SK-N-SH (cell line): ENCODE measurements at regions not wholly inside any gene's neighbourhood (a gene's known extent, or its start where the extent isn't known, plus 50 kb on each side); places are given as distances from the start of the nearest gene placed in this dataset.
A peak's percentile ranks its signal among the peaks of the same experiment; 100 is the strongest.

Experiments used
- CTCF ChIA-PET: fragments of 300-600, 350-600 bp; formaldehyde crosslinking; extraction: SDS; loops from one replicate; lab custom pipeline; 2021; lab: Yijun Ruan, JAX
- POLR2A ChIA-PET: fragments of 350-600 bp; sonication (Branson Sonifier 250); formaldehyde crosslinking; extraction: SDS; loops from one replicate; lab custom pipeline; 2020; ENCODE audit warnings: antibody characterized with exemption, inconsistent platforms; lab: Yijun Ruan, JAX
- DNase-seq: peaks from one replicate; pipeline ENCODE4 v3.0.0; 2012
- H2AFZ ChIP-seq: fragments of 200-600 bp; sonication (generic); 2 replicates; pipeline ENCODE4 v1.8.1; 2016; ENCODE audit warnings: antibody characterized with exemption, mild to moderate bottlenecking, low read depth
- H3F3A ChIP-seq: fragments of 200-600 bp; sonication (generic); replicated peaks from 2 replicates; pipeline ENCODE3; 2016; ENCODE audit warnings: antibody characterized with exemption, mild to moderate bottlenecking; ENCODE audit not compliant: insufficient read depth
- H3K27ac ChIP-seq, 2 experiments: fragments of 200-500 bp in 1 of 2; fragments of 200-600 bp in 1 of 2; sonication (Bioruptor generic) in 1 of 2; sonication (generic), shearing (Covaris generic) in 1 of 2; 2 replicates each; pipeline versions ENCODE4 v1.5.1 to v1.6.1; 2014 to 2016; ENCODE audit warnings: low read depth in 2 of 2, inconsistent platforms in 1 of 2, low read length in 1 of 2, mild to moderate bottlenecking in 1 of 2, mixed read lengths in 1 of 2
- H3K27me3 ChIP-seq: fragments of 200-600 bp; sonication (generic), shearing (Covaris generic); 2 replicates; pipeline ENCODE4 v1.6.1; 2016; ENCODE audit warnings: mixed run types; ENCODE audit not compliant: insufficient read depth
- H3K36me3 ChIP-seq, 2 experiments: fragments of 200-500 bp in 1 of 2; fragments of 200-600 bp in 1 of 2; sonication (Bioruptor generic) in 1 of 2; sonication (generic) in 1 of 2; replicated peaks in 1 of 2; 2 replicates each; pipeline versions ENCODE3 to v1.5.1; 2014 to 2016; ENCODE audit warnings: low read length in 1 of 2, mild to moderate bottlenecking in 1 of 2; ENCODE audit not compliant: insufficient read depth in 2 of 2, control insufficient read depth in 1 of 2
- H3K4me1 ChIP-seq, 2 experiments: fragments of 200-500 bp in 1 of 2; fragments of 200-600 bp in 1 of 2; sonication (Bioruptor generic) in 1 of 2; sonication (generic), shearing (Covaris generic) in 1 of 2; 2 replicates each; pipeline versions ENCODE4 v1.5.1 to v1.6.1; 2014 to 2016; ENCODE audit warnings: low read depth in 1 of 2, low read length in 1 of 2, mixed run types in 1 of 2; ENCODE audit not compliant: insufficient read depth in 2 of 2, control insufficient read depth in 1 of 2
- H3K4me2 ChIP-seq: fragments of 200-600 bp; sonication (generic), shearing (Covaris generic); 2 replicates; pipeline ENCODE4 v1.6.1; 2017; ENCODE audit warnings: mixed run types
- H3K4me3 ChIP-seq, 2 experiments: fragments of 200-500 bp in 1 of 2; fragments of 200-600 bp in 1 of 2; sonication (Bioruptor generic) in 1 of 2; sonication (generic), shearing (Covaris generic) in 1 of 2; 2 replicates each; pipeline versions ENCODE4 v1.5.1 to v1.8.1; 2014 to 2016; ENCODE audit warnings: low read depth in 2 of 2, inconsistent platforms in 1 of 2, low read length in 1 of 2, mild to moderate bottlenecking in 1 of 2, mixed read lengths in 1 of 2, moderate library complexity in 1 of 2
- H3K79me2 ChIP-seq: fragments of 200-600 bp; sonication (generic); 2 replicates; pipeline ENCODE4 v1.8.1; 2017; ENCODE audit warnings: mild to moderate bottlenecking; ENCODE audit not compliant: insufficient read depth
- H3K9ac ChIP-seq: fragments of 200-600 bp; sonication (generic); 2 replicates; pipeline ENCODE4 v1.6.1; 2017; ENCODE audit warnings: mixed run types
- H3K9me2 ChIP-seq: fragments of 200-600 bp; sonication (generic); 2 replicates; pipeline ENCODE4 v1.6.1; 2017; ENCODE audit warnings: mixed run types
- H3K9me3 ChIP-seq: fragments of 200-600 bp; sonication (generic); 2 replicates; pipeline ENCODE4 v1.6.1; 2017; ENCODE audit warnings: mixed run types, mild to moderate bottlenecking, moderate library complexity
- H4K20me1 ChIP-seq: fragments of 200-600 bp; sonication (generic); 2 replicates; pipeline ENCODE4 v1.6.1; 2017; ENCODE audit warnings: mild to moderate bottlenecking, mixed run types; ENCODE audit not compliant: insufficient read depth
- EZH2phosphoT487 ChIP-seq: fragments of 200-600 bp; sonication (generic); IDR thresholded peaks from 2 replicates; pipeline ENCODE4 v1.6.1; 2017; ENCODE audit warnings: low read depth, mixed run types, mild to moderate bottlenecking, antibody characterized with exemption, moderate library complexity, borderline replicate concordance
- FOSL2 ChIP-seq: IDR thresholded peaks from 2 replicates; pipeline ENCODE4 v1.4.0; 2012; ENCODE audit warnings: low read depth, mild to moderate bottlenecking, moderate library complexity, borderline replicate concordance
- FOXJ3 ChIP-seq: sonication (generic); formaldehyde crosslinking; IDR thresholded peaks from 2 replicates; pipeline ENCODE4 v1.5.1; 2020; ENCODE audit warnings: mild to moderate bottlenecking, missing genetic modification reagents
- GABPA ChIP-seq: IDR thresholded peaks from 2 replicates; pipeline ENCODE4 v1.4.0; 2012; ENCODE audit warnings: low read depth, mild to moderate bottlenecking
- MXI1 ChIP-seq: IDR thresholded peaks from 2 replicates; pipeline ENCODE4 v1.6.1; 2012; ENCODE audit warnings: mild to moderate bottlenecking, low read depth, low read length, improper control_type of control experiment
- POLR2AphosphoS5 ChIP-seq: IDR thresholded peaks from 2 replicates; pipeline ENCODE4 v1.6.1; 2012; ENCODE audit warnings: low read depth, low read length
- RCOR1 ChIP-seq: fragments of 150-350 bp; IDR thresholded peaks from 2 replicates; pipeline ENCODE4 v1.6.1; 2017; ENCODE audit warnings: antibody characterized with exemption, low read length
- RFX5 ChIP-seq: IDR thresholded peaks from 2 replicates; pipeline ENCODE4 v1.6.1; 2012; ENCODE audit warnings: mild to moderate bottlenecking, improper control_type of control experiment, low read length
- RXRA ChIP-seq: IDR thresholded peaks from 2 replicates; pipeline ENCODE4 v1.4.0; 2012; ENCODE audit warnings: low read depth, mild to moderate bottlenecking, borderline replicate concordance
- TAF1 ChIP-seq: IDR thresholded peaks from 2 replicates; pipeline ENCODE4 v1.6.1; 2012; ENCODE audit warnings: low read depth, mild to moderate bottlenecking, low read length, moderate library complexity, borderline replicate concordance
- WGBS: methylation state at CpG from one replicate; pipeline ENCODE4 v1.1.6; 2017; ENCODE audit warnings: low lambda C conversion rate; 5-methylcytosine and 5-hydroxymethylcytosine counted together
- TF ChIP-seq, protein P1 (sequence below): IDR thresholded peaks from 2 replicates; pipeline ENCODE4 v1.4.0; 2012; ENCODE audit warnings: low read depth, borderline replicate concordance
- TF ChIP-seq, protein P2 (sequence below): IDR thresholded peaks from 2 replicates; pipeline ENCODE4 v1.6.1; 2012; ENCODE audit warnings: mild to moderate bottlenecking, low read depth, low read length, moderate library complexity
- TF ChIP-seq, protein P3 (sequence below): fragments of 150-350 bp; IDR thresholded peaks from 2 replicates; pipeline ENCODE4 v1.6.1; 2016; ENCODE audit warnings: mild to moderate bottlenecking, low read depth, low read length
- TF ChIP-seq, protein P4 (sequence below): IDR thresholded peaks from 2 replicates; pipeline ENCODE4; 2012
- TF ChIP-seq, protein P5 (sequence below): IDR thresholded peaks from 2 replicates; pipeline ENCODE4 v1.4.0; 2012; ENCODE audit warnings: low read depth, borderline replicate concordance

DNA sequence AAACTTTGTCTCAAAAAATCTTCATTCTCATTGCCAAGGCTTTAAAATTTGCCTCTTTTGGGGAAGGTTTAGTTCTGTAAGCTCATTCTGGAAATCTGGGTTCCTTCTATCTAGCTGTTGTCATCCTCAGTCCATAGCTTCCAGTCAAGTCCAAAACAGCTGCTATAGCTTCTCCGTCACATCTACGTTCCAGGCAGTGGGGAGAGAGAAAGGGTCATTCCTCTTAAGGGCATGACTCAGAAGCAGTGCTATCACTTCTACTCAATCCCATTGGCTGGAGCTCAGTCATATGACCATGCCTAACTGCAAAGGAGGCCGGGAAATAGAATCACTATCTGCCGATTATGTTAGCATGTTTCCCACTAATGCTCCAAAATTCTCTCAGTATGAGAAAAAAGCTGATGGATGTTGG, 141.4 kb upstream of the PTPN1 start:
- H3K36me3 ChIP-seq = no peaks in the 10 kb centered on the region
- no peak overlapping the region for H3K4me2 ChIP-seq
- ChIA-PET POLR2A (no interaction called here), CTCF (interaction anchor here (1.6 kb wide), 1 partner anchor 10 kb away, joined by 5 read pairs; no protein-coding TSS in a partner anchor)
- no peak for DNase-seq
- H3K9me3 ChIP-seq = no peaks in the 10 kb centered on the region
- H3K4me3 ChIP-seq = no peak overlapping the region
- no peaks in the 10 kb centered on the region for H3F3A ChIP-seq
- no peak overlapping the region for H3K9ac ChIP-seq
- 82% methylated on average over 4 of the region's 4 CpGs for WGBS
- no peak for TF ChIP-seq POLR2AphosphoS5
- TF ChIP-seq, protein P1, sequence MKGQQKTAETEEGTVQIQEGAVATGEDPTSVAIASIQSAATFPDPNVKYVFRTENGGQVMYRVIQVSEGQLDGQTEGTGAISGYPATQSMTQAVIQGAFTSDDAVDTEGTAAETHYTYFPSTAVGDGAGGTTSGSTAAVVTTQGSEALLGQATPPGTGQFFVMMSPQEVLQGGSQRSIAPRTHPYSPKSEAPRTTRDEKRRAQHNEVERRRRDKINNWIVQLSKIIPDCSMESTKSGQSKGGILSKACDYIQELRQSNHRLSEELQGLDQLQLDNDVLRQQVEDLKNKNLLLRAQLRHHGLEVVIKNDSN = peak; percentile 55; the same call in 1 of the 2 replicates
- TF ChIP-seq FOSL2 = no peak
- TF ChIP-seq TAF1 = no peak
- H3K79me2 ChIP-seq = no peaks in the 10 kb centered on the region
- H4K20me1 ChIP-seq = no peaks in the 10 kb centered on the region
- no peaks in the 10 kb centered on the region for H3K27me3 ChIP-seq
- H3K9me2 ChIP-seq = no peaks in the 10 kb centered on the region
- H2AFZ ChIP-seq = no peak overlapping the region
- peaks cover 0 to 8% of the 10 kb centered on the region in 2 experiments; a peak in 1 of 4 replicates for H3K4me1 ChIP-seq
- H3K27ac ChIP-seq = no peak overlapping the region

DNA sequence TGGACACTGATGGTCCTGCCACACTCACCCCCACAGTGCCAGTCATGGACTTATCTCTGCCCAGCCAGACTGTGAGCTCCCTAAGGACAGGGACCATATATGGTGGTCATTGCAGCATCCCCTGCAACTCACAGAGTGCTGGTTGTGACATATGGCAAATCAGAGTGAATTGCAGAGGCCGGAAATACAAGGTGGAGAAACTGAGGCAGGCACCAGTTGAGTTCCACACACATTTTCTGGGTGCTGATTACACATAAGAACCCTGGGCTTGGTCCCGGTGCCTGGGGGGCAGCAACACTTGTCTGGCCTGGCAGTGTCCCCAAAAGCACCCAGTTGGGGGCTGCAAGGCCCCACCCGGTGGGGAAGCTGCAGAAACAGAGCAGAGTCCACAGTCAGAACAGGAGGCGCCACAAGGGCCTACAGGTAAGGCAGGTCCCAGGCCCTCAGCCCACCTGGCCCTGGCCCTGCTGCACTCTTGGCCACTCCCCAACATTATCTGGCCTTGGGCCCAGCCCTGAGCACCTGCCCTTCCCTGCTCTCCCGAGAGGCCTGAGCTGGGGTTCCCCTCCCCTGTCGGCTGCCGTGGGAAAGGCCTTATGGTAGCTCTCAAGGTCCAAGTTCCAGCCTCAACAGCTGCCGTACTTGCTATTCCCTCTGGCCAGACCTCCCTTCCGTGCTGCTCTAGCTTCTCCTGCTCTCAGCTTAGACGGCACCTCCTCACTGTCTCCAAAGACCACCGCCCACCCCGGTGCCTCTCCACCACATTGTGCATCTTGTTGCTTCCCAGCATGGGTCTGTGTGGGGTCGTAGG, 140.8 kb upstream of the PTPN1 start:
- Histone ChIP-seq H3F3A (no peaks in the 10 kb centered on the region), H3K9me2 (no peaks in the 10 kb centered on the region), H3K79me2 (no peaks in the 10 kb centered on the region), H3K9ac (no peak overlapping the region), H3K4me2 (no peak overlapping the region), H3K4me1 (peaks cover 0 to 8% of the 10 kb centered on the region in 2 experiments; a peak in 1 of 4 replicates), H3K36me3 (no peaks in the 10 kb centered on the region), H4K20me1 (no peaks in the 10 kb centered on the region), H3K27me3 (no peaks in the 10 kb centered on the region), H3K4me3 (no peak overlapping the region), H3K9me3 (no peaks in the 10 kb centered on the region), H2AFZ (no peak overlapping the region), H3K27ac (no peak overlapping the region)
- DNase-seq = no peak
- WGBS = 77% methylated on average over 8 of the region's 13 CpGs
- CTCF ChIA-PET = interaction anchor here (1.6 kb wide), 2 partner anchors 9 to 207 kb away, joined by 4 to 5 read pairs; no protein-coding TSS in a partner anchor
- POLR2A ChIA-PET = no interaction called here
- TF ChIP-seq, protein P1 = no peak
- no peak for TF ChIP-seq RFX5
- TF ChIP-seq RXRA = no peak
- no peak for TF ChIP-seq RCOR1
- TF ChIP-seq, protein P2, sequence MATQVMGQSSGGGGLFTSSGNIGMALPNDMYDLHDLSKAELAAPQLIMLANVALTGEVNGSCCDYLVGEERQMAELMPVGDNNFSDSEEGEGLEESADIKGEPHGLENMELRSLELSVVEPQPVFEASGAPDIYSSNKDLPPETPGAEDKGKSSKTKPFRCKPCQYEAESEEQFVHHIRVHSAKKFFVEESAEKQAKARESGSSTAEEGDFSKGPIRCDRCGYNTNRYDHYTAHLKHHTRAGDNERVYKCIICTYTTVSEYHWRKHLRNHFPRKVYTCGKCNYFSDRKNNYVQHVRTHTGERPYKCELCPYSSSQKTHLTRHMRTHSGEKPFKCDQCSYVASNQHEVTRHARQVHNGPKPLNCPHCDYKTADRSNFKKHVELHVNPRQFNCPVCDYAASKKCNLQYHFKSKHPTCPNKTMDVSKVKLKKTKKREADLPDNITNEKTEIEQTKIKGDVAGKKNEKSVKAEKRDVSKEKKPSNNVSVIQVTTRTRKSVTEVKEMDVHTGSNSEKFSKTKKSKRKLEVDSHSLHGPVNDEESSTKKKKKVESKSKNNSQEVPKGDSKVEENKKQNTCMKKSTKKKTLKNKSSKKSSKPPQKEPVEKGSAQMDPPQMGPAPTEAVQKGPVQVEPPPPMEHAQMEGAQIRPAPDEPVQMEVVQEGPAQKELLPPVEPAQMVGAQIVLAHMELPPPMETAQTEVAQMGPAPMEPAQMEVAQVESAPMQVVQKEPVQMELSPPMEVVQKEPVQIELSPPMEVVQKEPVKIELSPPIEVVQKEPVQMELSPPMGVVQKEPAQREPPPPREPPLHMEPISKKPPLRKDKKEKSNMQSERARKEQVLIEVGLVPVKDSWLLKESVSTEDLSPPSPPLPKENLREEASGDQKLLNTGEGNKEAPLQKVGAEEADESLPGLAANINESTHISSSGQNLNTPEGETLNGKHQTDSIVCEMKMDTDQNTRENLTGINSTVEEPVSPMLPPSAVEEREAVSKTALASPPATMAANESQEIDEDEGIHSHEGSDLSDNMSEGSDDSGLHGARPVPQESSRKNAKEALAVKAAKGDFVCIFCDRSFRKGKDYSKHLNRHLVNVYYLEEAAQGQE = no peak
- no peak for TF ChIP-seq GABPA
- TF ChIP-seq, protein P3, sequence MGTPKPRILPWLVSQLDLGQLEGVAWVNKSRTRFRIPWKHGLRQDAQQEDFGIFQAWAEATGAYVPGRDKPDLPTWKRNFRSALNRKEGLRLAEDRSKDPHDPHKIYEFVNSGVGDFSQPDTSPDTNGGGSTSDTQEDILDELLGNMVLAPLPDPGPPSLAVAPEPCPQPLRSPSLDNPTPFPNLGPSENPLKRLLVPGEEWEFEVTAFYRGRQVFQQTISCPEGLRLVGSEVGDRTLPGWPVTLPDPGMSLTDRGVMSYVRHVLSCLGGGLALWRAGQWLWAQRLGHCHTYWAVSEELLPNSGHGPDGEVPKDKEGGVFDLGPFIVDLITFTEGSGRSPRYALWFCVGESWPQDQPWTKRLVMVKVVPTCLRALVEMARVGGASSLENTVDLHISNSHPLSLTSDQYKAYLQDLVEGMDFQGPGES = no peak
- TF ChIP-seq FOXJ3 (CRISPR knock-in tag) = no peak
- TF ChIP-seq EZH2phosphoT487 = no peak
- TF ChIP-seq, protein P4, sequence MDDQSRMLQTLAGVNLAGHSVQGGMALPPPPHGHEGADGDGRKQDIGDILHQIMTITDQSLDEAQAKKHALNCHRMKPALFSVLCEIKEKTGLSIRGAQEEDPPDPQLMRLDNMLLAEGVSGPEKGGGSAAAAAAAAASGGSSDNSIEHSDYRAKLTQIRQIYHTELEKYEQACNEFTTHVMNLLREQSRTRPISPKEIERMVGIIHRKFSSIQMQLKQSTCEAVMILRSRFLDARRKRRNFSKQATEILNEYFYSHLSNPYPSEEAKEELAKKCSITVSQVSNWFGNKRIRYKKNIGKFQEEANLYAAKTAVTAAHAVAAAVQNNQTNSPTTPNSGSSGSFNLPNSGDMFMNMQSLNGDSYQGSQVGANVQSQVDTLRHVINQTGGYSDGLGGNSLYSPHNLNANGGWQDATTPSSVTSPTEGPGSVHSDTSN = no peak
- TF ChIP-seq, protein P5, sequence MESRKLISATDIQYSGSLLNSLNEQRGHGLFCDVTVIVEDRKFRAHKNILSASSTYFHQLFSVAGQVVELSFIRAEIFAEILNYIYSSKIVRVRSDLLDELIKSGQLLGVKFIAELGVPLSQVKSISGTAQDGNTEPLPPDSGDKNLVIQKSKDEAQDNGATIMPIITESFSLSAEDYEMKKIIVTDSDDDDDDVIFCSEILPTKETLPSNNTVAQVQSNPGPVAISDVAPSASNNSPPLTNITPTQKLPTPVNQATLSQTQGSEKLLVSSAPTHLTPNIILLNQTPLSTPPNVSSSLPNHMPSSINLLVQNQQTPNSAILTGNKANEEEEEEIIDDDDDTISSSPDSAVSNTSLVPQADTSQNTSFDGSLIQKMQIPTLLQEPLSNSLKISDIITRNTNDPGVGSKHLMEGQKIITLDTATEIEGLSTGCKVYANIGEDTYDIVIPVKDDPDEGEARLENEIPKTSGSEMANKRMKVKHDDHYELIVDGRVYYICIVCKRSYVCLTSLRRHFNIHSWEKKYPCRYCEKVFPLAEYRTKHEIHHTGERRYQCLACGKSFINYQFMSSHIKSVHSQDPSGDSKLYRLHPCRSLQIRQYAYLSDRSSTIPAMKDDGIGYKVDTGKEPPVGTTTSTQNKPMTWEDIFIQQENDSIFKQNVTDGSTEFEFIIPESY = no peak
- no peak for TF ChIP-seq MXI1
